A673 (cell line): ENCODE measurements at regions not wholly inside any gene's neighbourhood (a gene's known extent, or its start where the extent isn't known, plus 50 kb on each side); places are given as distances from the start of the nearest gene placed in this dataset.

Experiments
- BruUV-seq: library from RNA; stranded (reverse); fragments of 400-500 nt; replicated peaks from 2 replicates; lab custom pipeline; 2021; lab: Mats Ljungman, UMichigan
- CTCF ChIA-PET: fragments of 300-600 bp; sonication (Branson Sonifier 250); formaldehyde crosslinking; loops from one replicate; lab custom pipeline; 2022; ENCODE audit warnings: antibody characterized with exemption; lab: Charles Lee
- POLR2A ChIA-PET: fragments of 300-600 bp; sonication (Branson Sonifier 250); formaldehyde crosslinking; loops from one replicate; lab custom pipeline; 2022; ENCODE audit warnings: antibody characterized with exemption; ENCODE audit not compliant: low non-redundant PET; lab: Charles Lee
- DNase-seq: peaks from one replicate; pipeline ENCODE4 v3.0.0-alpha.2; 2015; ENCODE audit warnings: low spot score
- H3K27ac ChIP-seq: fragments of 200-600 bp; sonication (generic); 2 replicates; pipeline ENCODE4 v1.5.1; 2016; ENCODE audit warnings: mixed run types, low read depth, mild to moderate bottlenecking, mixed read lengths, antibody characterized with exemption, low read length; ENCODE audit not compliant: poor library complexity, severe bottlenecking
- H3K27me3 ChIP-seq: fragments of 200-600 bp; sonication (generic); replicated peaks from 2 replicates; pipeline ENCODE4 v1.6.1; 2017; ENCODE audit warnings: mixed run types, low read depth, mild to moderate bottlenecking, mixed read lengths, antibody characterized with exemption, low read length; ENCODE audit not compliant: insufficient read depth, poor library complexity
- H3K36me3 ChIP-seq: fragments of 200-600 bp; sonication (generic); 2 replicates; pipeline ENCODE4 v1.6.1; 2016; ENCODE audit warnings: mixed run types, mild to moderate bottlenecking, mixed read lengths, antibody characterized with exemption, low read length; ENCODE audit not compliant: insufficient read depth, poor library complexity, severe bottlenecking
- H3K4me1 ChIP-seq: fragments of 200-600 bp; sonication (generic); 2 replicates; pipeline ENCODE4 v1.6.1; 2017; ENCODE audit warnings: mixed run types, mild to moderate bottlenecking, mixed read lengths, antibody characterized with exemption, low read length; ENCODE audit not compliant: insufficient read depth, poor library complexity, severe bottlenecking
- H3K4me3 ChIP-seq: fragments of 200-600 bp; sonication (generic); 2 replicates; pipeline ENCODE4 v1.5.1; 2016; ENCODE audit warnings: low read depth, mixed run types, mild to moderate bottlenecking, mixed read lengths, low read length; ENCODE audit not compliant: poor library complexity, severe bottlenecking
- H3K9me3 ChIP-seq: fragments of 200-600 bp; sonication (generic); 2 replicates; pipeline ENCODE4 v1.6.1; 2016; ENCODE audit warnings: mixed run types, low read depth, mild to moderate bottlenecking, mixed read lengths, antibody characterized with exemption, low read length; ENCODE audit not compliant: poor library complexity, severe bottlenecking
- EZH2 ChIP-seq: fragments of 200-600 bp; sonication (generic); IDR thresholded peaks from 2 replicates; pipeline ENCODE4 v1.6.1; 2017; ENCODE audit warnings: borderline replicate concordance, low read depth, mild to moderate bottlenecking, mixed read lengths, antibody characterized with exemption, low read length; ENCODE audit not compliant: poor library complexity, severe bottlenecking
- intact Hi-C: fragments of 100-400 bp; cut with micrococcal nuclease; formaldehyde crosslinking; loops from one replicate; pipeline ENCODE4 v1.10.0; 2022; ENCODE audit not compliant: unreplicated experiment
- TF ChIP-seq, protein P1 (sequence below): fragments of 300-800, 200-600 bp; sonication (generic); conservative IDR thresholded peaks from 2 replicates; pipeline ENCODE4 v1.5.1; 2017; ENCODE audit warnings: low read depth, mild to moderate bottlenecking, antibody characterized with exemption, low read length, moderate library complexity, mixed read lengths

DNA sequence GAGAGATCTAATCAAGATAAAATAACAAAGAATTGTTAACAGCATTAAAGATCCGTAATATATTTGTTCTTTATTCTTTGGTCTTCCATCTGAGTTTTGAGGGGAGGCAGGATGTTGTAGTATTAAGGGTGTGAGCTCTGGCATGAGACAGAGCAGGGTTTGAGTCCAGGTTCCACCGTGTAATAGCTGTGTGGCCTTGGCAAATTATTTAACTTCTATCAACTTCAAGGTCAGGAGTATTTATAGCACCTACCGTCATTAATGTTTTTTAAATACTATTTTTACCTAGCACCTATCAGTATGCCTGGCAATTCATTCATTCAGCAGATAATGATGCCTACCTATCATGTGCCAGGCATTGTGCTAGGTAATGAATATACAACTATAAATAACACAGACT is 180.1 kb upstream of the NABP1 start:
- Histone ChIP-seq H3K27me3 (no peaks in the 10 kb centered on the region), H3K27ac (no peak overlapping the region), H3K36me3 (no peaks in the 10 kb centered on the region), H3K4me3 (no peak overlapping the region), H3K4me1 (peaks cover 11% of the 10 kb centered on the region), H3K9me3 (no peaks in the 10 kb centered on the region)
- TF ChIP-seq, protein P1, sequence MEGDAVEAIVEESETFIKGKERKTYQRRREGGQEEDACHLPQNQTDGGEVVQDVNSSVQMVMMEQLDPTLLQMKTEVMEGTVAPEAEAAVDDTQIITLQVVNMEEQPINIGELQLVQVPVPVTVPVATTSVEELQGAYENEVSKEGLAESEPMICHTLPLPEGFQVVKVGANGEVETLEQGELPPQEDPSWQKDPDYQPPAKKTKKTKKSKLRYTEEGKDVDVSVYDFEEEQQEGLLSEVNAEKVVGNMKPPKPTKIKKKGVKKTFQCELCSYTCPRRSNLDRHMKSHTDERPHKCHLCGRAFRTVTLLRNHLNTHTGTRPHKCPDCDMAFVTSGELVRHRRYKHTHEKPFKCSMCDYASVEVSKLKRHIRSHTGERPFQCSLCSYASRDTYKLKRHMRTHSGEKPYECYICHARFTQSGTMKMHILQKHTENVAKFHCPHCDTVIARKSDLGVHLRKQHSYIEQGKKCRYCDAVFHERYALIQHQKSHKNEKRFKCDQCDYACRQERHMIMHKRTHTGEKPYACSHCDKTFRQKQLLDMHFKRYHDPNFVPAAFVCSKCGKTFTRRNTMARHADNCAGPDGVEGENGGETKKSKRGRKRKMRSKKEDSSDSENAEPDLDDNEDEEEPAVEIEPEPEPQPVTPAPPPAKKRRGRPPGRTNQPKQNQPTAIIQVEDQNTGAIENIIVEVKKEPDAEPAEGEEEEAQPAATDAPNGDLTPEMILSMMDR, result no peak
- no peak for TF ChIP-seq EZH2
- no peak for DNase-seq
- no TSS peak for BruUV-seq
- ChIA-PET POLR2A (no interaction called here), CTCF (no interaction called here)
- intact Hi-C loops, result no loop called here

DNA sequence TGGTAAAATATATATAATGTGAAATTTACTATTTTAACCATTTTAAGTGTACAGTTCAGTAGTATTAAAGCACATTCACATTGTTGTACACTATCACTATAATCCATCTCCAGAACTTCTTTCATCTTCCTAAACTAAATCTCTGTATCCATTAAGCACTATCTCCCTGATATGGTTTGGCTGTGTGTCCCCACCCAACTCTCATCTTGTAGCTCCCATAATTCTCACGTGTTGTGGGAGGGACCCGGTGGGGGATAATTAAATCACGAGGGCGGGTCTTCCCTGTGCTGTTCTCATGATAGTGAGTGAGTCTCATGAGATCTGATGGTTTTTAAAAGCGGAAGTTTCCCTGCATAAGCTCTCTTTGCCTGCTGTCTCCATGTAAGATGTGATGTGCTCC is 178.9 kb upstream of the NABP1 start:
- no peak for DNase-seq
- no peak overlapping the region for H3K27ac ChIP-seq
- ChIA-PET POLR2A (no interaction called here), CTCF (no interaction called here)
- no peak for TF ChIP-seq EZH2
- TF ChIP-seq, protein P1, result no peak
- intact Hi-C loops, result no loop called here
- H3K27me3 ChIP-seq, result no peaks in the 10 kb centered on the region
- no TSS peak for BruUV-seq
- H3K9me3 ChIP-seq, result no peaks in the 10 kb centered on the region
- H3K4me1 ChIP-seq, result peaks cover 11% of the 10 kb centered on the region
- H3K36me3 ChIP-seq, result no peaks in the 10 kb centered on the region
- H3K4me3 ChIP-seq, result no peak overlapping the region

DNA sequence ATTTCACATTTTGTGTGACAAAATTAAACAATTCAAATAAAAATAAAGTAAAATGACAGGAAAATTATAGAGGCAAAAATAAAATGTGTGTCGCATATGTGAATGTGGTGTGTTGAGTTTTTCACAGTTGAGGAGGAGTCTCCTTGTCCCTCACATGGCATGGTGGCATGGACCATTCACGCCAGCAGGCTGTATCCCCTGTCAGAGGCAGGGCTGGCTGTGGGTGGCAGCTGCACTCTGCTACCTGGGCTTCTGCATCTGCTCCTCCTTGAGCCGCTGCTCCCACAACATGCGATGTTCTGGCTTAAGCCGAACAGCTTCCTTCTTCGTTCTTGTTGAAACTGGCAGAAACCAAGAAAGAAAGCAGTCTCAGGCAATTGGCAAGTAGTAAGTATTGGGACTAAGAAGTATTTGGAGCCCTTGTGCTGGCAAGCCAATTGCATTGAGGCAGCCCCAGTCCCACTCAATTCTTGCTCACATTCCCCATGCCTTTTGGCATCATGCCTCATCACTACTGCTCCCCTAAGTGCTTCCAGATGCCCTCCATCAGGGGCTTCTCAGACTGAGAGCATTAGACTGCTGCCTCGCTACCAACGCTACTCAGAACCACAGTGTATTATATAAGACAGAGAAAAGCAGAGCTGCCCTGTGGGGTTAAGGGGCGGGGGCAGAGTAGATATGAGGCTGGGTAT is 177.9 kb upstream of the NABP1 start:
- Histone ChIP-seq H3K27me3 (no peaks in the 10 kb centered on the region), H3K27ac (no peak overlapping the region), H3K4me3 (no peak overlapping the region), H3K9me3 (no peaks in the 10 kb centered on the region), H3K36me3 (no peaks in the 10 kb centered on the region), H3K4me1 (peaks cover 11% of the 10 kb centered on the region)
- no peak for TF ChIP-seq EZH2
- TF ChIP-seq, protein P1, result no peak
- intact Hi-C loops, result no loop called here
- no TSS peak for BruUV-seq
- POLR2A ChIA-PET, result no interaction called here
- peak; percentile 81 for DNase-seq
- CTCF ChIA-PET, result interaction anchor here (1.4 kb wide), 1 partner anchor 282 kb away, joined by 8 read pairs; no protein-coding TSS in a partner anchor
